HEK293 (cell line): ENCODE measurements at regions not wholly inside any gene's neighbourhood (a gene's known extent, or its start where the extent isn't known, plus 50 kb on each side); places are given as distances from the start of the nearest gene placed in this dataset.

Source experiments
- CTCF ChIA-PET: fragments of 350-600 bp; formaldehyde crosslinking; extraction: SDS; loops from one replicate; lab custom pipeline; 2021; ENCODE audit warnings: antibody characterized with exemption; lab: Yijun Ruan, JAX
- POLR2A ChIA-PET: fragments of 300-600 bp; formaldehyde crosslinking; extraction: SDS; loops from one replicate; lab custom pipeline; 2020; ENCODE audit warnings: antibody characterized with exemption, inconsistent platforms; lab: Yijun Ruan, JAX
- H3K27ac ChIP-seq: fragments of 200-500 bp; sonication (Bioruptor generic); 2 replicates; pipeline ENCODE4 v1.5.1; 2014; ENCODE audit warnings: low read depth, low read length, control low read depth, inconsistent platforms; ENCODE audit errors: extremely low read depth
- H3K36me3 ChIP-seq, 2 experiments: fragments of 200-500 bp in 1 of 2; sonication (Bioruptor generic) in 1 of 2; 1 replicate in 1 of 2; 2 replicates in 1 of 2; pipeline ENCODE4 v1.5.1; 2014 to 2017; ENCODE audit warnings: inconsistent platforms in 2 of 2, low read length in 2 of 2; ENCODE audit not compliant: control insufficient read depth in 2 of 2, insufficient read depth in 1 of 2
- H3K4me1 ChIP-seq: fragments of 200-500 bp; sonication (Bioruptor generic); 2 replicates; pipeline ENCODE4 v1.5.1; 2014; ENCODE audit warnings: mild to moderate bottlenecking, low read length, inconsistent platforms; ENCODE audit not compliant: control insufficient read depth, insufficient read depth
- H3K4me3 ChIP-seq: 2 replicates; pipeline ENCODE4 v1.5.1; 2011; ENCODE audit warnings: low read depth, mild to moderate bottlenecking, control low read depth, low read length, moderate library complexity
- H3K9me3 ChIP-seq: fragments of 200-500 bp; sonication (Bioruptor generic); 2 replicates; pipeline ENCODE4 v1.5.1; 2014; ENCODE audit warnings: low read depth, low read length, inconsistent platforms; ENCODE audit not compliant: control insufficient read depth, insufficient read depth
- GLI2 ChIP-seq: fragments of 450-650 bp; formaldehyde crosslinking; IDR thresholded peaks from 2 replicates; pipeline ENCODE4; 2017; ENCODE audit warnings: missing biosample characterization, missing genetic modification characterization, low read depth, borderline replicate concordance
- IKZF3 ChIP-seq: fragments of 450-650 bp; IDR thresholded peaks from 2 replicates; pipeline ENCODE4 v1.5.0; 2018; ENCODE audit warnings: missing biosample characterization, mild to moderate bottlenecking, missing genetic modification characterization, moderate library complexity
- MZF1 ChIP-seq: fragments of 450-650 bp; formaldehyde crosslinking; IDR thresholded peaks from 2 replicates; pipeline ENCODE4 v1.5.1; 2017; ENCODE audit warnings: missing biosample characterization, missing genetic modification characterization, borderline replicate concordance
- SCRT2 ChIP-seq: fragments of 450-650 bp; formaldehyde crosslinking; IDR thresholded peaks from 2 replicates; pipeline ENCODE4 v1.5.1; 2016; ENCODE audit warnings: missing biosample characterization, missing genetic modification characterization
- ZBTB1 ChIP-seq: fragments of 450-650 bp; formaldehyde crosslinking; IDR thresholded peaks from 2 replicates; pipeline ENCODE4 v1.5.1; 2016; ENCODE audit warnings: missing biosample characterization, missing genetic modification characterization
- ZBTB20 ChIP-seq: fragments of 450-650 bp; formaldehyde crosslinking; IDR thresholded peaks from 2 replicates; pipeline ENCODE4 v1.5.1; 2016; ENCODE audit warnings: missing biosample characterization, missing genetic modification characterization
- ZBTB48 ChIP-seq: fragments of 450-650 bp; formaldehyde crosslinking; IDR thresholded peaks from 2 replicates; pipeline ENCODE4 v1.5.1; 2016; ENCODE audit warnings: missing biosample characterization, missing genetic modification characterization
- ZNF155 ChIP-seq: fragments of 450-650 bp; formaldehyde crosslinking; IDR thresholded peaks from 2 replicates; pipeline ENCODE4 v1.5.1; 2016; ENCODE audit warnings: missing biosample characterization, missing genetic modification characterization
- ZNF169 ChIP-seq: fragments of 450-650 bp; formaldehyde crosslinking; IDR thresholded peaks from 2 replicates; pipeline ENCODE4 v1.5.1; 2016; ENCODE audit warnings: missing biosample characterization, missing genetic modification characterization
- ZNF174 ChIP-seq: fragments of 450-650 bp; formaldehyde crosslinking; IDR thresholded peaks from 2 replicates; pipeline ENCODE4 v1.5.0; 2017; ENCODE audit warnings: missing biosample characterization, mild to moderate bottlenecking, missing genetic modification characterization
- ZNF214 ChIP-seq: fragments of 450-650 bp; formaldehyde crosslinking; IDR thresholded peaks from 2 replicates; pipeline ENCODE4 v1.5.1; 2017; ENCODE audit warnings: missing biosample characterization, mild to moderate bottlenecking, missing genetic modification characterization, borderline replicate concordance
- ZNF274 ChIP-seq, 2 experiments: fragments of 200-500 bp in 1 of 2; fragments of 450-650 bp in 1 of 2; sonication (Bioruptor generic) in 1 of 2; formaldehyde crosslinking in 1 of 2; IDR thresholded peaks; 2 replicates each; pipeline versions ENCODE4 v1.5.1 to v1.6.1; 2014 to 2016; ENCODE audit warnings: borderline replicate concordance in 1 of 2, inconsistent platforms in 1 of 2, low read length in 1 of 2, missing biosample characterization in 1 of 2, missing genetic modification characterization in 1 of 2
- ZNF426 ChIP-seq: fragments of 450-650 bp; formaldehyde crosslinking; IDR thresholded peaks from 2 replicates; pipeline ENCODE4 v1.5.1; 2017; ENCODE audit warnings: missing biosample characterization, missing genetic modification characterization, mild to moderate bottlenecking, inconsistent platforms, moderate library complexity
- ZSCAN30 ChIP-seq: fragments of 450-650 bp; IDR thresholded peaks from 2 replicates; pipeline ENCODE4 v1.5.1; 2018; ENCODE audit warnings: missing biosample characterization, mild to moderate bottlenecking, missing genetic modification characterization, moderate library complexity
- TF ChIP-seq, protein P1 (sequence below): fragments of 450-650 bp; formaldehyde crosslinking; IDR thresholded peaks from 2 replicates; pipeline ENCODE4 v1.5.1; 2016; ENCODE audit warnings: missing biosample characterization, missing genetic modification characterization
- TF ChIP-seq, protein P2 (sequence below): fragments of 450-650 bp; formaldehyde crosslinking; IDR thresholded peaks from 2 replicates; pipeline ENCODE4 v1.5.1; 2016; ENCODE audit warnings: missing biosample characterization, missing genetic modification characterization
- TF ChIP-seq, protein P3 (sequence below): fragments of 450-650 bp; formaldehyde crosslinking; IDR thresholded peaks from 2 replicates; pipeline ENCODE4; 2016; ENCODE audit warnings: missing biosample characterization, missing genetic modification characterization
- TF ChIP-seq, protein P4 (sequence below): fragments of 450-650 bp; formaldehyde crosslinking; IDR thresholded peaks from 2 replicates; pipeline ENCODE4 v1.5.1; 2016; ENCODE audit warnings: missing biosample characterization, missing genetic modification characterization, borderline replicate concordance

DNA sequence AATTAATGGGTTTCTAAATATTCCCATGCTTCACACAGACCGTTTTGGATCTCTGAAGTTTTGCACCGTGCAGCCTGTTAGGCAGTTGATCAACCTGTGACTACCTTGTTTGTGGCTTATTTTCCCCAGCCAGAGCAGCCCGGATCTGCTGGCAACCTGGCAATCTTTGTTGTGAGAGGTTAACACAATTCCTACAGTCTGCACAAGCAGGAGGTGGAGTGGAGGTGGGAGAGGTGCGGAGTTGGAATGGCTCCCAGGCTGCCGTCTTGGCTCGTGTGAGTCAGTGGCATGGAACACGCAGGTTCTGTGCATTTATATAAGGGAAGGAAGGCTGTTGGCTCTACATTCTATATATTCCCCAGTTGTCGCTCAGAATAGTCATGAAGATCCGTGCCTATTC lies 70.9 kb upstream of the STOX2 start (continued):
- TF ChIP-seq, protein P1, sequence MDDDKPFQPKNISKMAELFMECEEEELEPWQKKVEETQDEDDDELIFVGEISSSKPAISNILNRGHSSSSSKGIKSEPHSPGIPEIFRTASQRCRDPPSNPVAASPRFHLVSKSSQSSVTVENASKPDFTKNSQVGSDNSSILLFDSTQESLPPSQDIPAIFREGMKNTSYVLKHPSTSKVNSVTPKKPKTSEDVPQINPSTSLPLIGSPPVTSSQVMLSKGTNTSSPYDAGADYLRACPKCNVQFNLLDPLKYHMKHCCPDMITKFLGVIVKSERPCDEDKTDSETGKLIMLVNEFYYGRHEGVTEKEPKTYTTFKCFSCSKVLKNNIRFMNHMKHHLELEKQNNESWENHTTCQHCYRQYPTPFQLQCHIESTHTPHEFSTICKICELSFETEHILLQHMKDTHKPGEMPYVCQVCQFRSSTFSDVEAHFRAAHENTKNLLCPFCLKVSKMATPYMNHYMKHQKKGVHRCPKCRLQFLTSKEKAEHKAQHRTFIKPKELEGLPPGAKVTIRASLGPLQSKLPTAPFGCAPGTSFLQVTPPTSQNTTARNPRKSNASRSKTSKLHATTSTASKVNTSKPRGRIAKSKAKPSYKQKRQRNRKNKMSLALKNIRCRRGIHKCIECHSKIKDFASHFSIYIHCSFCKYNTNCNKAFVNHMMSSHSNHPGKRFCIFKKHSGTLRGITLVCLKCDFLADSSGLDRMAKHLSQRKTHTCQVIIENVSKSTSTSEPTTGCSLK = no peak
- TF ChIP-seq ZBTB1 (tag by site-specific recombination) (no peak), GLI2 (tag by site-specific recombination) (no peak), ZNF174 (tag by site-specific recombination) (no peak)

DNA sequence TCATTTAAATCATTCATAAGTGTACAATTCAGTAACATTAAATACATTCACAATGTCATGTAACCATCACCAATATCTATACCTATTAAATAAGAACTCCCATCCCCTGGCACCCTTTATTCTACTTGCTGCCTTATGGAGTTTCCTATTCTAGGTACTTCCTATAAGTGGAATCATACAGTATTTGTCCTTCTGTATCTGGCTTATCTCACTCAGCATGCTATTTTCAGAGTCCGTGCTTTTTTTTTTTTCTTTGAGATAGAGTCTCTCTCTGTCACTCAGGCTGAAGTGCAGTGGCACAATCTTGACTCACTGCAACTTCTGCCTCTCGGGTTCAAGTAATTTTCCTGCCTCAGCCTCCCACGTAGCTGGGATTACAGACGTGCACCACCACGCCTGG lies 67.9 kb upstream of the STOX2 start:
- Histone ChIP-seq H3K4me3 (no peak overlapping the region), H3K9me3 (no peaks in the 10 kb centered on the region), H3K27ac (no peak overlapping the region), H3K4me1 (no peaks in the 10 kb centered on the region), H3K36me3 (no peaks in the 10 kb centered on the region)
- CTCF ChIA-PET = interaction anchor here (0.9 kb wide), 1 partner anchor 263 kb away, joined by 3 read pairs; no protein-coding TSS in a partner anchor
- POLR2A ChIA-PET = no interaction called here
- no peak for TF ChIP-seq ZBTB48
- TF ChIP-seq ZNF274 (IDR thresholded peaks at IDR 0.05; ENCODE audit: low read length) = no peak
- no peak for TF ChIP-seq ZNF274 (tag by site-specific recombination; IDR thresholded peaks at IDR 0.05; ENCODE audit: borderline replicate concordance)
- no peak for TF ChIP-seq ZNF214 (tag by site-specific recombination)
- no peak for TF ChIP-seq ZNF155 (tag by site-specific recombination)

DNA sequence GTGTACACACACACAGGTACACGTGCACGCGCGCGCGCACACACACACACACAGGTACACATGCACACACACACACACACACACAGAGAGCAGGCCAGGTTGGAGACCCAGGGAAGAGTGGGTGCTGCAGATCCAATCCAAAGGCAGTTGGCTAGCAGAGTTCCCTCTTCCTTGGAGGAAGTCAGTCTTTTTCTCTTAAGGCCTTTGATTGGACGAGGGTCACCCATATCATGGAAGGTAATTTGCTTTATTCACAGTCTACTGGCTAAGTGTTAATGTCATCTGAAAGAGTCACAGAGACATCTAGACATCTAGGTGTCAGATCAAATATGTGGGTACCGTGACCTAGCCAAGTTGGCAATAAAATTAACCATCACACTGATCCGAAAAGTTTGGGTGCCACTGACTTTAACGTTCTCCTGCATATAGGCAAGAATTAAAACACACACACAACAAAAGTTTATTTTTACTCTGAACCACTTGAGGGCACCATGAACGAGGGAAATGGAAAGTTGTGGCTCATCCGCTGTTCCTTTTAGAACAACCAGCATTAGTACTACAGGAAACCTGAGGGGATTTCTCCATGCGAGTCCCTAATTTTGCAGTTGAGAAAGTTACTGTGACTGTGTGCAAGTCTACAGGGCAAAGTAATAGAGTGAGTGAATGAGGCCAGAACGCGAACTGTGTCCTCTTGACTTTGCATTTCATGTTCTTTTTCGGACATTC lies 66.0 kb upstream of the STOX2 start:
- POLR2A ChIA-PET = no interaction called here
- Histone ChIP-seq H3K27ac (no peak overlapping the region), H3K4me3 (no peak overlapping the region), H3K36me3 (no peaks in the 10 kb centered on the region), H3K4me1 (no peaks in the 10 kb centered on the region), H3K9me3 (no peaks in the 10 kb centered on the region)
- CTCF ChIA-PET = interaction anchor here (0.6 kb wide), 1 partner anchor 326 kb away, joined by 4 read pairs; no protein-coding TSS in a partner anchor
- TF ChIP-seq IKZF3 (tag by site-specific recombination) (no peak), MZF1 (tag by site-specific recombination) (peak; percentile 63; the same call in 1 of the 2 replicates), ZBTB20 (no peak), SCRT2 (tag by site-specific recombination) (no peak), ZNF426 (tag by site-specific recombination) (no peak), ZSCAN30 (tag by site-specific recombination) (no peak), ZBTB1 (tag by site-specific recombination) (no peak), ZNF169 (tag by site-specific recombination) (no peak)
- TF ChIP-seq, protein P2, sequence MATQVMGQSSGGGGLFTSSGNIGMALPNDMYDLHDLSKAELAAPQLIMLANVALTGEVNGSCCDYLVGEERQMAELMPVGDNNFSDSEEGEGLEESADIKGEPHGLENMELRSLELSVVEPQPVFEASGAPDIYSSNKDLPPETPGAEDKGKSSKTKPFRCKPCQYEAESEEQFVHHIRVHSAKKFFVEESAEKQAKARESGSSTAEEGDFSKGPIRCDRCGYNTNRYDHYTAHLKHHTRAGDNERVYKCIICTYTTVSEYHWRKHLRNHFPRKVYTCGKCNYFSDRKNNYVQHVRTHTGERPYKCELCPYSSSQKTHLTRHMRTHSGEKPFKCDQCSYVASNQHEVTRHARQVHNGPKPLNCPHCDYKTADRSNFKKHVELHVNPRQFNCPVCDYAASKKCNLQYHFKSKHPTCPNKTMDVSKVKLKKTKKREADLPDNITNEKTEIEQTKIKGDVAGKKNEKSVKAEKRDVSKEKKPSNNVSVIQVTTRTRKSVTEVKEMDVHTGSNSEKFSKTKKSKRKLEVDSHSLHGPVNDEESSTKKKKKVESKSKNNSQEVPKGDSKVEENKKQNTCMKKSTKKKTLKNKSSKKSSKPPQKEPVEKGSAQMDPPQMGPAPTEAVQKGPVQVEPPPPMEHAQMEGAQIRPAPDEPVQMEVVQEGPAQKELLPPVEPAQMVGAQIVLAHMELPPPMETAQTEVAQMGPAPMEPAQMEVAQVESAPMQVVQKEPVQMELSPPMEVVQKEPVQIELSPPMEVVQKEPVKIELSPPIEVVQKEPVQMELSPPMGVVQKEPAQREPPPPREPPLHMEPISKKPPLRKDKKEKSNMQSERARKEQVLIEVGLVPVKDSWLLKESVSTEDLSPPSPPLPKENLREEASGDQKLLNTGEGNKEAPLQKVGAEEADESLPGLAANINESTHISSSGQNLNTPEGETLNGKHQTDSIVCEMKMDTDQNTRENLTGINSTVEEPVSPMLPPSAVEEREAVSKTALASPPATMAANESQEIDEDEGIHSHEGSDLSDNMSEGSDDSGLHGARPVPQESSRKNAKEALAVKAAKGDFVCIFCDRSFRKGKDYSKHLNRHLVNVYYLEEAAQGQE (tag by site-specific recombination) = no peak
- TF ChIP-seq, protein P3, sequence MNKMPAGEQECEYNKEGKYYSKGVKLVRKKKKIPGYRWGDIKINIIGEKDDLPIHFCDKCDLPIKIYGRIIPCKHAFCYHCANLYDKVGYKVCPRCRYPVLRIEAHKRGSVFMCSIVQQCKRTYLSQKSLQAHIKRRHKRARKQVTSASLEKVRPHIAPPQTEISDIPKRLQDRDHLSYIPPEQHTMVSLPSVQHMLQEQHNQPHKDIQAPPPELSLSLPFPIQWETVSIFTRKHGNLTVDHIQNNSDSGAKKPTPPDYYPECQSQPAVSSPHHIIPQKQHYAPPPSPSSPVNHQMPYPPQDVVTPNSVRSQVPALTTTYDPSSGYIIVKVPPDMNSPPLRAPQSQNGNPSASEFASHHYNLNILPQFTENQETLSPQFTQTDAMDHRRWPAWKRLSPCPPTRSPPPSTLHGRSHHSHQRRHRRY (tag by site-specific recombination) = no peak
- TF ChIP-seq, protein P4, sequence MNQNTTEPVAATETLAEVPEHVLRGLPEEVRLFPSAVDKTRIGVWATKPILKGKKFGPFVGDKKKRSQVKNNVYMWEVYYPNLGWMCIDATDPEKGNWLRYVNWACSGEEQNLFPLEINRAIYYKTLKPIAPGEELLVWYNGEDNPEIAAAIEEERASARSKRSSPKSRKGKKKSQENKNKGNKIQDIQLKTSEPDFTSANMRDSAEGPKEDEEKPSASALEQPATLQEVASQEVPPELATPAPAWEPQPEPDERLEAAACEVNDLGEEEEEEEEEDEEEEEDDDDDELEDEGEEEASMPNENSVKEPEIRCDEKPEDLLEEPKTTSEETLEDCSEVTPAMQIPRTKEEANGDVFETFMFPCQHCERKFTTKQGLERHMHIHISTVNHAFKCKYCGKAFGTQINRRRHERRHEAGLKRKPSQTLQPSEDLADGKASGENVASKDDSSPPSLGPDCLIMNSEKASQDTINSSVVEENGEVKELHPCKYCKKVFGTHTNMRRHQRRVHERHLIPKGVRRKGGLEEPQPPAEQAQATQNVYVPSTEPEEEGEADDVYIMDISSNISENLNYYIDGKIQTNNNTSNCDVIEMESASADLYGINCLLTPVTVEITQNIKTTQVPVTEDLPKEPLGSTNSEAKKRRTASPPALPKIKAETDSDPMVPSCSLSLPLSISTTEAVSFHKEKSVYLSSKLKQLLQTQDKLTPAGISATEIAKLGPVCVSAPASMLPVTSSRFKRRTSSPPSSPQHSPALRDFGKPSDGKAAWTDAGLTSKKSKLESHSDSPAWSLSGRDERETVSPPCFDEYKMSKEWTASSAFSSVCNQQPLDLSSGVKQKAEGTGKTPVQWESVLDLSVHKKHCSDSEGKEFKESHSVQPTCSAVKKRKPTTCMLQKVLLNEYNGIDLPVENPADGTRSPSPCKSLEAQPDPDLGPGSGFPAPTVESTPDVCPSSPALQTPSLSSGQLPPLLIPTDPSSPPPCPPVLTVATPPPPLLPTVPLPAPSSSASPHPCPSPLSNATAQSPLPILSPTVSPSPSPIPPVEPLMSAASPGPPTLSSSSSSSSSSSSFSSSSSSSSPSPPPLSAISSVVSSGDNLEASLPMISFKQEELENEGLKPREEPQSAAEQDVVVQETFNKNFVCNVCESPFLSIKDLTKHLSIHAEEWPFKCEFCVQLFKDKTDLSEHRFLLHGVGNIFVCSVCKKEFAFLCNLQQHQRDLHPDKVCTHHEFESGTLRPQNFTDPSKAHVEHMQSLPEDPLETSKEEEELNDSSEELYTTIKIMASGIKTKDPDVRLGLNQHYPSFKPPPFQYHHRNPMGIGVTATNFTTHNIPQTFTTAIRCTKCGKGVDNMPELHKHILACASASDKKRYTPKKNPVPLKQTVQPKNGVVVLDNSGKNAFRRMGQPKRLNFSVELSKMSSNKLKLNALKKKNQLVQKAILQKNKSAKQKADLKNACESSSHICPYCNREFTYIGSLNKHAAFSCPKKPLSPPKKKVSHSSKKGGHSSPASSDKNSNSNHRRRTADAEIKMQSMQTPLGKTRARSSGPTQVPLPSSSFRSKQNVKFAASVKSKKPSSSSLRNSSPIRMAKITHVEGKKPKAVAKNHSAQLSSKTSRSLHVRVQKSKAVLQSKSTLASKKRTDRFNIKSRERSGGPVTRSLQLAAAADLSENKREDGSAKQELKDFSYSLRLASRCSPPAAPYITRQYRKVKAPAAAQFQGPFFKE (tag by site-specific recombination) = no peak
